ENCODE measurements at regions not wholly inside any gene's neighbourhood (a gene's known extent, or its start where the extent isn't known, plus 50 kb on each side); places are given as distances from the start of the nearest gene placed in this dataset.

- Histone ChIP-seq H3K9ac (ENCODE audit: low read length) (no peak overlapping the region), H3K27ac (ENCODE audit: low read length) (no peak overlapping the region), H3K4me3 (ENCODE audit: low read length) (no peak overlapping the region), H3K27me3 (ENCODE audit: insufficient read depth, low read depth, low read length) (no peaks in the 10 kb centered on the region), H4K20me1 (ENCODE audit: insufficient read depth) (no peaks in the 10 kb centered on the region), H3K36me3 (ENCODE audit: insufficient read depth, low read length) (no peaks in the 10 kb centered on the region), H3K9me3 (ENCODE audit: low read length) (no peaks in the 10 kb centered on the region), H3K79me2 (replicated peaks; ENCODE audit: insufficient read depth, low read length) (no peaks in the 10 kb centered on the region), H3K4me2 (ENCODE audit: low read length) (no peak overlapping the region), H3K9me2 (ENCODE audit: insufficient read depth, low read length) (no peaks in the 10 kb centered on the region), H3F3A (ENCODE audit: insufficient read depth, low read length, poor library complexity, severe bottlenecking) (no peaks in the 10 kb centered on the region), H2AFZ (ENCODE audit: low read depth, low read length) (no peak overlapping the region)
- TF ChIP-seq REST (IDR thresholded peaks at IDR 0.05; ENCODE audit: borderline replicate concordance): no peak
These were observed 102.8 kb upstream of the JUN start for GRCh38 chr1:58886611-58887010.

GRCh38 chr1:58887059-58887458 lies 103.2 kb upstream of the JUN start:
- TF ChIP-seq TAF1 (IDR thresholded peaks at IDR 0.05; ENCODE audit: low read depth) (no peak), SMC3 (conservative IDR thresholded peaks at IDR 0.05; ENCODE audit: poor library complexity) (no peak), RAD21 (conservative IDR thresholded peaks at IDR 0.05) (no peak), MXI1 (conservative IDR thresholded peaks at IDR 0.05; ENCODE audit: poor library complexity, severe bottlenecking) (no peak)
- Histone ChIP-seq H3K79me2 (replicated peaks; ENCODE audit: insufficient read depth, low read length) (no peaks in the 10 kb centered on the region), H3K9me2 (ENCODE audit: insufficient read depth, low read length) (no peaks in the 10 kb centered on the region), H3F3A (ENCODE audit: insufficient read depth, low read length, poor library complexity, severe bottlenecking) (no peaks in the 10 kb centered on the region), H3K9ac (ENCODE audit: low read length) (no peak overlapping the region), H3K27me3 (ENCODE audit: insufficient read depth, low read depth, low read length) (no peaks in the 10 kb centered on the region), H3K4me2 (ENCODE audit: low read length) (no peak overlapping the region), H2AFZ (ENCODE audit: low read depth, low read length) (no peak overlapping the region), H3K36me3 (ENCODE audit: insufficient read depth, low read length) (no peaks in the 10 kb centered on the region), H3K27ac (ENCODE audit: low read length) (no peak overlapping the region), H3K9me3 (ENCODE audit: low read length) (no peaks in the 10 kb centered on the region), H4K20me1 (ENCODE audit: insufficient read depth) (no peaks in the 10 kb centered on the region), H3K4me3 (ENCODE audit: low read length) (no peak overlapping the region)

DNA sequence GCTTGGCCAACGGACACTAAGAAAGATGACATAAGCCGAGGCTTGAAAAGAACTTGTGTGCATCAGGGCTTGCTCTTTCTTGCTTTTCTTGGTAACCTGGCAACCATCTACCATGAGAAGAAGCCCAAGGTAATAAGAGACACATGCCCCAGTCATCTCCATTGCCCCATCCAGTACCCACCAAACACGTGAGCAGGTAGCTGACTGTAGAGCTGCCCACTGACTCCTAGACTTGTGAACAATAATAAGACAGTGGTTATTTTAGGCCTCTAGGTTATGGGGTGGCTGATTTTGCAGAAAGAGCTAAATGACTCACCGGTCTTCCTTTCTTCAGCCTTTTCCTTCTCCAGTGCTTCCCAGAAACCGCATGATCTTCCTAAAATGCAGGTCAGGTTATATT lies 105.0 kb upstream of the JUN start:
- H3K9ac ChIP-seq (ENCODE audit: low read length): no peak overlapping the region
- H3K4me2 ChIP-seq (ENCODE audit: low read length): no peak overlapping the region
- H3K36me3 ChIP-seq (ENCODE audit: insufficient read depth, low read length): no peaks in the 10 kb centered on the region
- no peaks in the 10 kb centered on the region for H3K27me3 ChIP-seq (ENCODE audit: insufficient read depth, low read depth, low read length)
- H2AFZ ChIP-seq (ENCODE audit: low read depth, low read length): no peak overlapping the region
- no peaks in the 10 kb centered on the region for H3K9me3 ChIP-seq (ENCODE audit: low read length)
- H4K20me1 ChIP-seq (ENCODE audit: insufficient read depth): no peaks in the 10 kb centered on the region
- no peak overlapping the region for H3K27ac ChIP-seq (ENCODE audit: low read length)
- no peaks in the 10 kb centered on the region for H3K79me2 ChIP-seq (replicated peaks; ENCODE audit: insufficient read depth, low read length)
- H3K9me2 ChIP-seq (ENCODE audit: insufficient read depth, low read length): no peaks in the 10 kb centered on the region
- no peaks in the 10 kb centered on the region for H3F3A ChIP-seq (ENCODE audit: insufficient read depth, low read length, poor library complexity, severe bottlenecking)
- TF ChIP-seq MXI1 (conservative IDR thresholded peaks at IDR 0.05; ENCODE audit: poor library complexity, severe bottlenecking): no peak
- TF ChIP-seq SMC3 (conservative IDR thresholded peaks at IDR 0.05; ENCODE audit: poor library complexity): no peak
- TF ChIP-seq POLR2AphosphoS5 (IDR thresholded peaks at IDR 0.05): no peak
- TF ChIP-seq REST (IDR thresholded peaks at IDR 0.05; ENCODE audit: borderline replicate concordance): no peak
- TF ChIP-seq EZH2 (IDR thresholded peaks at IDR 0.05; ENCODE audit: borderline replicate concordance, insufficient read depth, low read length, poor library complexity, severe bottlenecking): no peak
- TF ChIP-seq EP300 (conservative IDR thresholded peaks at IDR 0.05; ENCODE audit: poor library complexity, severe bottlenecking): no peak
- TF ChIP-seq RAD21 (conservative IDR thresholded peaks at IDR 0.05): no peak
- no peak for TF ChIP-seq TAF1 (IDR thresholded peaks at IDR 0.05; ENCODE audit: low read depth)
- no peak for TF ChIP-seq CTCF (IDR thresholded peaks at IDR 0.05; ENCODE audit: poor library complexity, severe bottlenecking)
- no peak overlapping the region for H3K4me3 ChIP-seq (ENCODE audit: low read length)
